ENCODE measurements at regions not wholly inside any gene's neighbourhood (a gene's known extent, or its start where the extent isn't known, plus 50 kb on each side); places are given as distances from the start of the nearest gene placed in this dataset.

DNA sequence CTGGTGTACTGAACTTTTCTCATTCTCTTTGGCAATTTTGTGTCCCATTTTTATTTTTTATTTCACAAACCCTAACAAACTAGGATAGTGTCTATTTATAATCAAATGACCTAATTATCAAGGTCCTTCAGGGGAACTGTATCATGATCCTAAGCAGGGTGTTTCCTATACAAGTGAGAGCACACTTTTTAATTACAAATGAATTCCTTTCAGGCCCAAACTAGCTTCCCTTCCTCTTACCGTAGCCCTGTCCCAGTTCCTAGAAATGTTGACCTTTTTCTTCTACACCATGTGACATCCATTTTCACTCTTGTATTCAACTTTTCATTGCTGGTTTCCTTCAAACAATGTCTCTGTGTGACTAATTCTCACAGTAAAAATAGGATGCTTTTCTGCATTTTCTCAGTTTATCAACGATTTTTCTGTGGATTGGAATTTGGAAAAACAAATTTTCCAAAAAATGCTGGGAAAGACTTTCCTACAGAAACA, 411.4 kb downstream of the CCDC91 start:
- intact Hi-C loops (cut with DNase I, micrococcal nuclease): no loop called here
- TF ChIP-seq, protein P1, sequence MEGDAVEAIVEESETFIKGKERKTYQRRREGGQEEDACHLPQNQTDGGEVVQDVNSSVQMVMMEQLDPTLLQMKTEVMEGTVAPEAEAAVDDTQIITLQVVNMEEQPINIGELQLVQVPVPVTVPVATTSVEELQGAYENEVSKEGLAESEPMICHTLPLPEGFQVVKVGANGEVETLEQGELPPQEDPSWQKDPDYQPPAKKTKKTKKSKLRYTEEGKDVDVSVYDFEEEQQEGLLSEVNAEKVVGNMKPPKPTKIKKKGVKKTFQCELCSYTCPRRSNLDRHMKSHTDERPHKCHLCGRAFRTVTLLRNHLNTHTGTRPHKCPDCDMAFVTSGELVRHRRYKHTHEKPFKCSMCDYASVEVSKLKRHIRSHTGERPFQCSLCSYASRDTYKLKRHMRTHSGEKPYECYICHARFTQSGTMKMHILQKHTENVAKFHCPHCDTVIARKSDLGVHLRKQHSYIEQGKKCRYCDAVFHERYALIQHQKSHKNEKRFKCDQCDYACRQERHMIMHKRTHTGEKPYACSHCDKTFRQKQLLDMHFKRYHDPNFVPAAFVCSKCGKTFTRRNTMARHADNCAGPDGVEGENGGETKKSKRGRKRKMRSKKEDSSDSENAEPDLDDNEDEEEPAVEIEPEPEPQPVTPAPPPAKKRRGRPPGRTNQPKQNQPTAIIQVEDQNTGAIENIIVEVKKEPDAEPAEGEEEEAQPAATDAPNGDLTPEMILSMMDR (IDR thresholded peaks at IDR 0.05): no peak
- H3K36me3 ChIP-seq (ENCODE audit: low read depth): no peaks in the 10 kb centered on the region
- no peak for ATAC-seq
- peaks cover 3% of the 10 kb centered on the region for H3K9me3 ChIP-seq
- H3K4me3 ChIP-seq: no peak overlapping the region
- DNase-seq: no peak
- no peaks in the 10 kb centered on the region for H3K4me1 ChIP-seq (ENCODE audit: low read depth)

DNA sequence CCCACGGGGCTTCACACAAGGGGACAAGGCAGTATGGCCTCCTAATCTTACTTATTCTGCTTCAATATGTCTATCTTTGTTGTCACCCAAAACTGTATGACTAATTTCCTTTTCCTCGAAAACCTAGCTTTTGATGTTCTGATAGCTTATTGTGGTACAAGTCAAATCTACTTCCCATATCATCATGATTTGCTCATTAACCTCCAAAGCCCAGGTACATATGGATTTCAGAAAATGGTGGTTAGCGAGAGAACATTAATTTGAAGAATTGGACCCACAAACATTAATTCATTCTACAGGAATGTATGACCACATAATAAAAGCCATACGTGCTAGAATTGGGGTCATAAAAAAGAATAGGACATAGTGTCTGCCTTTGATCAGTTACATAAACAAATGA, 412.5 kb downstream of the CCDC91 start:
- no peak for DNase-seq
- intact Hi-C loops (cut with DNase I, micrococcal nuclease): no loop called here
- Histone ChIP-seq H3K4me3 (no peak overlapping the region), H3K4me1 (ENCODE audit: low read depth) (no peaks in the 10 kb centered on the region), H3K9me3 (peaks cover 13% of the 10 kb centered on the region), H3K36me3 (ENCODE audit: low read depth) (no peaks in the 10 kb centered on the region)
- no peak for ATAC-seq
- TF ChIP-seq, protein P1 (IDR thresholded peaks at IDR 0.05): no peak

DNA sequence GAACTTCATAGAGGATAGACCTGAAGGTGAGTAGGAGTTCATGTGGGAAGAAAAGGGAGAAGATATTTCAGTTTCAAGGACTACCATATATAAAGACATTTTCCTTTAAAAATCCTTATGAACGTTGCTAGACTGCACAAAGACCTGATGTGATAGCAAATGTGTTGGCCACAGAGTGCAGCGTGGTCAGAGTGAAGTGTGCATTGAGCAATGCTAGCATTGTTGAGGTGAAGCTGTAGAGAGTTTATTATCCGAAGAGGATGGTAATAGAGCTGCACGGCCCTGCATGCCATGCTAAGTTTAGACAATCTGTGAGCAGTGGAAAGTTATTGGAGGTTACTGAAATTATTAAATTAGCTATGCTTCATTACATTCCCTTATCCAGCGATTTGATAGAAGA, 413.0 kb downstream of the CCDC91 start:
- H3K4me3 ChIP-seq: no peak overlapping the region
- intact Hi-C loops (cut with DNase I, micrococcal nuclease): no loop called here
- no peaks in the 10 kb centered on the region for H3K4me1 ChIP-seq (ENCODE audit: low read depth)
- DNase-seq (no peak), ATAC-seq (no peak)
- TF ChIP-seq, protein P1 (IDR thresholded peaks at IDR 0.05): no peak
- H3K9me3 ChIP-seq: peaks cover 15% of the 10 kb centered on the region
- no peaks in the 10 kb centered on the region for H3K36me3 ChIP-seq (ENCODE audit: low read depth)

DNA sequence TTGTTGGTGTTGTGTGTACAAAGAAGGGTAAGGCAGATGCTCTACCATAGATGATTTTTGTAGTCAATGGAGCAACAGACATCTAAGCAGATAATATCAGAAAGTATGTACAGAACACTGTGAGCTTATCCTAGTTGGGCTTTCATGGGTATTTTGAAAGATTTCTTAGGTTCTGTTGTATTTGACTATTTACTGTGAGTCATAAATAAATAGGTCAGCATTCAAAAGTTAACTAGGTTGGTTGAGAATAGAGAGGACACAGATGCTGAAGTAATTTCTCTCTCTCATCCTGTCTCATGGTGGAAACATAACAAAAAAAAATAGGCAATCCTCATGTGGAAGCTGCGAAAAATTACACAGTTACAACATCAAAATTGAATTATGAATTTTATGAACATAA, 413.5 kb downstream of the CCDC91 start:
- DNase-seq: no peak
- H3K9me3 ChIP-seq: peaks cover 15% of the 10 kb centered on the region
- H3K4me3 ChIP-seq: no peak overlapping the region
- H3K36me3 ChIP-seq (ENCODE audit: low read depth): no peaks in the 10 kb centered on the region
- no peak for ATAC-seq
- TF ChIP-seq, protein P1 (IDR thresholded peaks at IDR 0.05): no peak
- no peaks in the 10 kb centered on the region for H3K4me1 ChIP-seq (ENCODE audit: low read depth)
- intact Hi-C loops (cut with DNase I, micrococcal nuclease): no loop called here

DNA sequence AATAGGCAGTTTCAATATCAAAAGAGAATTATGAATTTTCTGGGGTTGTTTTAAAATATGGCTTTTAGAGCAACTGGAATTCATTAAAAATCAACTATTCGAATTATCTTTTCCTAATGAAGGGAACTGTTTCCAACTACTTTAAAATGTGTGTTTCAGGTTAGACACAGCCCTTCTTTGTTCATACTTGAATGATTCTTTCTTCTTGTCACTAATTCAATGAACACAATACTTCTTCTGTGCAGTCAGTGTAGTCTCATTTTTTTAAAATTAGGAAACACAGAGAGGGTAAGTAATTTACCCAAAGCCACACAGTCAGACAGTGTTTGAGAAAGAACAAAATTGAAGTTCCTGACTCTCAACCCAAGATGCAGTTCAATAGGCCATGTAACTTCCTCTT, 414.0 kb downstream of the CCDC91 start:
- Histone ChIP-seq H3K36me3 (ENCODE audit: low read depth) (no peaks in the 10 kb centered on the region), H3K4me3 (no peak overlapping the region), H3K9me3 (peaks cover 15% of the 10 kb centered on the region), H3K4me1 (ENCODE audit: low read depth) (no peaks in the 10 kb centered on the region)
- ATAC-seq: no peak
- intact Hi-C loops (cut with DNase I, micrococcal nuclease): no loop called here
- TF ChIP-seq, protein P1 (IDR thresholded peaks at IDR 0.05): no peak
- no peak for DNase-seq

DNA sequence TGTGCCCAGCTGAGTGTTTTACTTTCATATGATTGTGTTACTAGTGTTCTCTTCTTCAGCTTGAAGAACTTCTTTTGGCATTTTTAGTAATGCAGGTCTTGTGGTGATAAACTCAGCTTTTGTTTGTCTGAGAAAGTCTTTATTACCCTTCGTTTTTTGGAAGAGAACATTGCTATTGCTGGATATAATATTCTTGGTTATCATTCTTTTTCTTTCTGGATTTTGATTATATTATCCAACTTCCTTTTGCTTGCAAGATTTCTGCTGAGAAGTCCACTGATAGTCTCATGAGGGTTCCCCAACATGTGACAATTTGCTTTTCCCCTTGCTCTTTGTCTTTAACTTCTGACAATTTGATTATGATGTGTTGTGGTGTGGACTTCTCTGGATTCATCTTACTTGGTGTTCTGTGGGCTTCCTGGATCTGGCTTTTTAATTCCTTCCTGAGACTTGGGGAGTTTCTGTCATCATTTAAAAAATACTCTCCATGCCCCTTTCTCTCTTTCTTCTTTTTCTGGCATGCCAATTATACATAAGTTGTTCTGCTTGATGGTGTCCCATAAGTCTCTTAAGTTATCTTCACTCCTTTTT, 416.8 kb downstream of the CCDC91 start:
- peaks cover 15% of the 10 kb centered on the region for H3K9me3 ChIP-seq
- H3K36me3 ChIP-seq (ENCODE audit: low read depth): no peaks in the 10 kb centered on the region
- DNase-seq (no peak), ATAC-seq (no peak)
- TF ChIP-seq, protein P1 (IDR thresholded peaks at IDR 0.05): no peak
- intact Hi-C loops (cut with DNase I, micrococcal nuclease): no loop called here
- no peak overlapping the region for H3K4me3 ChIP-seq
- H3K4me1 ChIP-seq (ENCODE audit: low read depth): peaks cover 3% of the 10 kb centered on the region

Measured in mucosa of descending colon (tissue), 3 donors.